Stimulated activated CD4-positive, alpha-beta T cell treated with anti-CD3 and anti-CD28 coated beads, TNF-alpha, amount 100 ng/mL, for 4 hours (primary cell): ENCODE measurements at regions not wholly inside any gene's neighbourhood (a gene's known extent, or its start where the extent isn't known, plus 50 kb on each side); places are given as distances from the start of the nearest gene placed in this dataset.

Experiments
- DNase-seq, 3 experiments: peaks; one replicate each; pipeline ENCODE4 v3.0.0-alpha.2; 2020; ENCODE audit warnings: low read depth in 3 of 3

DNA sequence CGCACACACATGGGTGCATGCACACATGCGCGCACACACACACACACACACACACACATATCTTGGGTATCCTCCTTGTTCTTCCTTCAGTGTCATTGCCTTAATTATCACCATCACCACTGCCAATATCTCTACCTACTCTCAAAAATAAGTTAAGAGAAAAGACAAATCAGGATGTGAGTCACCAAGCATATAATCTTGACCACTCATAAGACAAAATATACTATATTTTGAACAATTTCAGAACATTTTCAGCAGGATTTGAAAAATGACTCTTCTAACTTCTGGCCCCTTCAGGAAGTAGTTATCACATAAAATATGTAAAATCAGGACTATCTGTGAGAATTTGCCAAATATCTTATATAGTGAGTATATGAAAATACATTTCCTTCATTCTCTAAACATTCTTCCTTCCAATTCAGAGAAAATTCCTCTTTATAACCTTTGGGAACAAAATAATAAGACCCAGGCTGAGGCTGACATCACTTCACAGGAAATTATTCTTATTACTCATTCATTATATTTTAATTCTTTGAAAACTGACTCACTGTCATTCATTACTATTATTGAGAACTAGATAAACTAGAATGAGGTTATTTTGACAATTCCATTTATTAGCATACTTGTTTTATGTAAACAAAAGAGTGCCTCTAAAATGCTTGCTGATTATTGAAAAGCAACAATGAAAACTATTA lies 772.0 kb upstream of the ACO1 start:
- DNase-seq, result no peak

DNA sequence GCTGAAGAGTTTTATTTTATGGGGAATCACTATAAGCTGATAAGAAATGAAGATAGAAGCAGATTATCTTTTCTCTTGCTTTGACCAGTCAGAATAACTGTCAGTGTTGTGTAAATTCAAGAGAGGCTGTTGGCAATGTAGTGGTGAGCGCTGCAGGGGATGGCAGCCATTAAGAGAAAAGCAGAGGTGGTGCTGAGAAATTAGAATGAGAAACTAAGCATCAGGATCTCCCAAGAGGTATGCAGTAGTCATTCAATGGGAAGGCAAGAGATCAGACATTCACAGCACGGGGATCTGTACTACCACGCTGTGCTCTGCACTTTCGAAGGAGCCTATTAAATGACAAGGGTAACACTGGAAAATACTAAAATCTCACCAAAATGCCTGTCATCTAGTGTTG lies 768.5 kb upstream of the ACO1 start:
- DNase-seq, result no peak

DNA sequence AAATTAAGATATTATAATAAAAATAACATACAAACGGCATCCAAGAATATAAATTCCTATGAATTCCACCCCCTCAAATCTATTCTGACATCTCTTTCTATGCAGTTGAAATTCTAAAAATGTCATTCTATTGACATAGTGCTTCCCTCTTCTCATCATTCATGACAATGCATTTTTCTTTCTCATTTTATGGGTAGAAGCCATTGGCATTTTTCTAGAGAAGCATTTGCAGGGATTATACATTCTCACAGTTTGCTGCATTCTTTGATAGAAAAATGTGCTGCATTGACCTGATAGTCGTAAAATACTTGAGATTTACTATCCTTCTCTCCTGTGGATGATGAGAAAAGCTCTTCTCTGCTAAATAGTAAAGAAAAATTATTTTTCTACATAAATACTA lies 760.9 kb upstream of the ACO1 start:
- no peak for DNase-seq

DNA sequence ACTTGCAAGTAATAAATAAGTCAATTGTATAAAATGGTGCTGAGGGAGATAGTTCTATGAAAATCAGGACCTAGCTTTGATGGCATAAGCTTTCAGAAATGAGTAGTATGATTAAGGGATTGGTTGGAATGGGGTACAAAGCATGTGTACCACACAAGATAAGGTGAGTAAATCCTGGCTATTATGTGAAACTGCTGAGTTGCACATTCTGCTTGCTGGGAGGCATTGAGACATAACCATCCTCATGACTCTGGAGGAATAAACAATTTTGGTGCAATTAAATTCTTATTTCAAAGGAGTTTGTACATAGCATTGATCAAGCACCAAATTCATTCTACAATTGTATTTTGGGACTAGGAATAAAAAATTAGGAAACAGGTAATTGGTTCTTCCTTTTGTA lies 755.2 kb upstream of the ACO1 start:
- DNase-seq, result no peak

DNA sequence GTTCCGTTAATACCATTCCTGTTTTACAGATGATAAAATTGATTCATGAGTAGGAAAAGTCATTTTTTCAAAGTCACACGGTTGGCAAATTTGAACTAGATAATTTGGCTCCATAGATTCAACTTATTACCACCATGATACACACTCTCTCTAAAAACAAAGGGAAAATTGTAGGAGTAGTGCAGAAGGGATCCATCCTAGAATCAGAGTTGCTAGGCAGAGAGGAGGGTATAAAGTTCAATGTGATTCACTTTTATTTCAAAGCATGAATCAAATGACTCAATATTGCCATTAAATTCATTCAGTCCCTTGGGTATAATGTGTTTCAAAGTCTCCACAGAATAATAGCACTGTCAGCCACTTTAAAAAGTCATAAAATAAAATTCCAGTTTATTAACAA lies 747.2 kb upstream of the ACO1 start:
- no peak for DNase-seq

DNA sequence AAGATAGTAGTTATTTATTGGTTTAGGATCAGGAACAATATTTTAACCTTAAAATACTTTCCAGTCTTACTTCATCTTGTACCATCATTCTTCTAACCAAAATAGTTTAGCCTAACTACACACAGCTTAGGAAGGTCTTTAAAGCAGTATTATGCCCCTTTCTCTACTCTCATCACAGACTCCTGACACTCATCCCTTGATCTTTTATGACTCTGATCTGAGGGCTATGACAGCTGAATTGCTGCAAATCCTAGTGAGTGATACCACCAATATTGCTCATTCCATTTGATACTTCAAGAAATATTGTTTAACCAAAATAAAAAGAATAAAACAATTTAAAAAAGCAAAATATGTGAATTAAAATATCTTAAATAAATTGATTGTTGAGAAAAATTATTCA lies 746.6 kb upstream of the ACO1 start:
- DNase-seq, result no peak

DNA sequence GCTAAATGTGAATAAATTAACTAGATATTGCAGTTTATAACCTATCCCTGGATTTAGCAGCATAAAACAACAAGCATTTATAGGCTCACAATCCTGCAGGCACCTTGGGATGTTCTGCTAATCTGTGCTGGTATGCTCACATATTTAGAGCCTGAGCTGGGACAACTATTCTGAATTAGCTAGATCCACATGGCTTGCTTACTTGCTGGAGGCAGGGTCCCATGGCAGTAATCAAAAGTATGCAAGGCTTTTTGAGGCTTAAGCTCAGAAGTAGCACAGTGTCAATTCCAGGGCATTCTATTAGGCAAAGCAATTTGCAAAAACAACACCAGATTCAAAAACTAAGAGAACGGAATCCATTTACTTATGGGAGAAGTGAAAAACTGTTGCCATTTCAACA lies 745.0 kb upstream of the ACO1 start:
- no peak for DNase-seq

DNA sequence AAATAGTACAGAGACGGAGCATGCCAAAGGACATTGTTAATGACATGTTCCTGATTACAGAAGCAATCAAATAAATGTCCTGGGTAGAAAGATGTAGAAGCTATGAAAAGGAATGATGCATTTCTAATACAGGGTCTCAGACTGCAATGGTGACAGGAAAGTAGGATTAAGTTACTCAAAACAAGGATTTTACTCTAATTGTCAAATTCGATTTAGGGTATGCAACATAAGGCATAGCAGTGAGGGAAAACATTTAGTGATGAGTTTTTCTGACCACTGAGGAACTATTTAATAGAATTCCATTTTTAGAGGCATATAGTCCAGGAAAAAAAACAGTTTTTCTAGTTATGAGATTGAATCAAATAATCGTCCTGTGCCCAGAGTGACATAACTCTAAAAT lies 715.1 kb upstream of the ACO1 start:
- DNase-seq, result no peak

DNA sequence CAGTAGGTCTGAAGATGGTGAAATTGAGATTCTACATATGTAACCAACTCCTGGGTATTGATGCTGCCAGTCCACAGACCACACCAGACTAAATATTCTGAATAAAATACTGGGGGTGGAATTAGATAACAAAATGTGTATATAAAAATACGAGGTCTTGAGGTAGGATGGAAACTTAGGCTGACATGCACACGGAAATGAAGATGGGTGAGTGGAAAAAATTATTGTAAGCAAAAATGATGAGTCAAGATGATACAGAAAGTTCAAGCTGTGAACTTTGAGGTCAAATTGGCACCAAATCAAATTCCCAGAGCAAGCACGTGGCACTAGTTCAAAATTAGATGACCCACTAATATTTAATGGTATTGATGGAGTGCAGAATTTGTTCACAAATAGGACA lies 713.4 kb upstream of the ACO1 start:
- DNase-seq, result no peak

DNA sequence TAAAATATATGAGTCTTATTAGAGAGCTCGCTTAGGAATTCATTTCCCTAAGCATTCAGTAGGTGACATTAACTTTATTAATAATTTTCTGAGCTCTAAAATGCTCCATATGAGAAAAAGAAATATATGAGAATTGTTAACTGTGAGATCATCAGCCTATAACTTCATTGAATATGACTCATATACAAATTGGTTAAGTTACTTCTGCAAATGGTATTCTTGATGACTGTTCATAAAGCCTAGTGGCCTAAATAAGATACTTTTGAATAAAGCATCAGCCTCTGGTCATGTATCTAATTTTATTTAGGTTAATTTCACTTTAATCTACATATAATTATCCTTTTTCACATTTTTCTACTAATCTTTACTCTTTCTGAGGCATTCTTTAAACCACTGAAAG lies 710.2 kb upstream of the ACO1 start:
- no peak for DNase-seq

DNA sequence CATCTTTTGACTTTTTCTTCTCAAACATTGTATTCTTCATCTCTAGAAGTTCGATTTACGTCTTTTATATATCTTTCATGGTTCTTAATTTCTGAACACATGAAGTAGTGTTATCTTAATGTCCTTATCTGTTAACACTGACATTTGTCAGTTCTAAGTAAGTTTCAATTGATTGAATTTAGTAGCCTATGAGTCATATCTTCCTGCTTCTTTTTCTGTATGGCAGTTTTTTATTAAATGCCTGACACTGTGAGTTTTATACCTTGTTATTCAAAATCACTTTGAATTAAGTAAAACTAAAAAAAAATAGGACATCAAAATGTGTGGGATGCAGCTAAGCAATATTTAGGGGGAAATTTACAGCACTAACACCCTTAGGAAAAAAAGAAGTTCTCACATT lies 707.0 kb upstream of the ACO1 start:
- DNase-seq, result no peak

DNA sequence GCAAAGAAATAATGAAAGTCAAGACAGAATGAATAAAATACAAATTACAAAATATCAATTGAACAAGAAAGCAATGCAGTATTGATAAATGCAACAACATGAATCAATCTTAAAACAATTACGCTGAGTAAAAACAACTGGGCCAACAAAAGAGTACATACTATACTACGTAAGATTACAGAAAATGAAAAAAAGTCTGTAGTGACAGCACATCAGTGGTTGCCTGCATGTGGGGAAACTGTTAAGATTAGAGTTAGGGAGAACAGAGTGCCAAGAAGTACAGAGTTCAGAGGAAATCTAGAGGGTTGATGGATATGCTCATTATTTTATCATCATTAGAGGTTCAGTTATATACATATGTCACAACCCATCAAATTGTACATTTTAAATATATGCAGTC lies 706.6 kb upstream of the ACO1 start:
- no peak for DNase-seq

DNA sequence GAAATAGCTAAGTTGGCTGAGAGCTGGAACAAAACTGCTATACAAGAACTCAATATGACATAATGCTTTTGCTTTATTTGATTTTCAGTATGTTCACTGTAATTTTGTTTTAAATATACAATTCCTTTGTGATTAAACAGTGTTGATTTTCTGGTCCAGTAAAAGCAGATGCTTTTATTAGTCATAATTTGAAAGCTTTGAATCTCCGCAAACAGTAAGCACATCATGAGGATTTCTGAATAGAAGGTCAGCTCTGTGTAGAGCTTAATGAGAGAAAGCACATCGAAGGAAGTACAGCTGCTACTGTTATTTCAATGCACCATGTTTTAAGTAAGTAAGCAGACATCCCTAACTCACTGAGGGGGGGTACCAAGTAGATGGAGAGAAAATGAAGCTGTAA lies 701.3 kb upstream of the ACO1 start:
- no peak for DNase-seq

DNA sequence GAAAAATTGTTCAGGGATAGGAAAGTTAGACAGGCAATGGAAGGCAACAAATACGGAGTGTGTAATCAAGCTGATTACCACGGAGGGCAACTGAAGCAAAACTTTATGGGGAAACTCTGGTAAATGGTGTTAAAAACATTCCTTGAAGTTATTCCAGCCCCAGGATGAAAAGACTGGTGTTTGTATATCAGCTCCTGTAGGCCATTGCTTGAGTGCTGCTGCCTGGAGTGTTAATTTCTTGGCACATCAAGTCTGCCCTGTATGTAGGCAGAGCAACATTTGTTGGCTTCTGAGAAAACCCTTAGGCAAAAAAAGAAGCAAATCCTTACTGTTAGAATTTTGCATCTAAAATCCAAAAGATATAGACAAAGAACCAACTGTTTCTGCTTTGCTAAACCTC lies 686.5 kb upstream of the ACO1 start:
- no peak for DNase-seq

DNA sequence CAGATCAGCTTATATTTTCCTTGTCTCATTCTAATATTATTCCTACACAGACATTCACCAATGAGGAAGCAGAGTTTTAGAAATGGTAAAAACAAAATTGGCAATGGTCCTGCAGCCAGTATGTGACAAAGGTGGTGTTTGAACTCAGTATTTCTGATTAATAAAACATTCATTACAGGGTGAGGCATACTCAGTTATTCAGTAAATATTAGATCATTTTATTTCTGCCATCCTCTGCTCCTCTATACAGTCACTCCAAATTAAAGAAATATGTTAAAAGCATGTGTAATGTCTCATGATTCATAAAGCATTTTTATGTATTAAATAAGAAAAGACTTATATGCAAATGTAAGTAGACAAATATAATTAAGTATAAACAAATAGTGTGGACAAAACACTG lies 684.6 kb upstream of the ACO1 start:
- no peak for DNase-seq

DNA sequence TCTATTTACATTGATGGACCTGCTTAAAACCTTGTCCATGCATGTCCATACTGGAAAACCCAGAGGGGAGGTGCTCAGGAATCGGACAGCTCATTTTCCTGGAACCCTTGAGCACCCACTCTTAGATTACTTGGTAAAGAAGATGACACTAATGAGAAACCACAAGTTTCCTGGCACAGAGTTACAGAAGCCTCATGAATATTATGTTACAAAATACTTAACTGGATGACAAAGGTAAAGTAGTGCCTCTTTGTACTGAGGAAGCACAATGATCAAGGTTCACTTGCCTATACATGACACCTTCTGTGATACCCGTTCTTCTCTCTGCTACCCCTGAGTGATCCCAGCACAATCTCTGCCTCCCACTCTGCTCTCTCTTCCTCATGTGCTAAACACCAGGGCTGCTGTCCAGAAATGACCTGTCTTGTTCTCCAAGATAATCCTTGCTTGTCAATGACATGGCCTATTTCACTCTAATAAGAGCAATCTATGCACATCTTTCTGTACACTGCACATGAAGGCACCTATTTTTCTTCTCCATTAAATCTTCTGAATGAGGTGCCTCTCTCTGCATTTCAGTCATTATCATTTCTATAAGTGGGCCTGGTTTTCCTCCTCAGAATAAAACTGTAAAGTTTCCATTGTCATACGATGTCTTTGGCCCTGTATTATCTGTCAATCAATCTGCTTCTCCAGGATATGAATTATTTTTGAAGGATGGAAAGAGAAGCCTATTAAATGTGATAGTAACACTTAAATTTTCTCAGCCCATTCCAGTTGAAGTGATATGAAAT lies 684.0 kb upstream of the ACO1 start:
- DNase-seq, result no peak

DNA sequence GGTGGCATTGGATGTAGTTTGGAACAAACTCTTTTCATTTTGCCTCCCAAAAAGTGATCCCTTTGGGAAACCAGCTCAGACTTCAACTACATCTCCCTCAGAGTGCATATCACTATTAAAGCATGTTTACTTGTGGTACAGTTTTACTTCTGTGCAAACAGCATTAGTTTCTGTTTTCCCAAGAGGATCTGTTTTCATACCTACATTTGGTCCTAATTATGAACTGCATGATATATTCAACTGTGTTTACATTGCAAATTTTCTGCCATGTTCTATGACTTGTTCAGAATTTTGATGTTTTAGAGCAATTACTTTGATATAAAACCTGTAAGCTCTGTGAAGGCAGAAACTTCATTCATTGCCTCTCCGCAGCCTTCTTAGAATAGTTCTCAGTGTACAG lies 681.5 kb upstream of the ACO1 start:
- DNase-seq, result no peak

DNA sequence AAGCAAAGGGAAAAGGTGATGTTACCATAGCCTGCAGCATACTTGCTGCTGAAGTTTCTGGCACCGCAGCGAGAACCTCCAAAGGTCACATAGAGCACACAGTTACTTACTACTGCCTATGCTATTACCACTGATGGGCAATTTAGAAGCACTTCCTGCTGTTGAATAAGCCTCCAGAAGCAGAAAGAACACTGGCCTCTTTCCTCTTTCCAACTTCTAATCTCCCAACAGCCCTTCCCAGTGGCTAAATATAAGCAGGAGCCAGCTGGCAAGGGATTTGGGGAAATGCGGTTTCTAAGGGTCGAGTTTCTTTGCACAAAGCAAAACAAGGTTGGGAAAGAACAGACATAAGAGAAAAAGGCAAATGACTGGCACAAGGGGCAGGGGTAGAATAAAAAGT lies 669.2 kb upstream of the ACO1 start:
- DNase-seq, result no peak

DNA sequence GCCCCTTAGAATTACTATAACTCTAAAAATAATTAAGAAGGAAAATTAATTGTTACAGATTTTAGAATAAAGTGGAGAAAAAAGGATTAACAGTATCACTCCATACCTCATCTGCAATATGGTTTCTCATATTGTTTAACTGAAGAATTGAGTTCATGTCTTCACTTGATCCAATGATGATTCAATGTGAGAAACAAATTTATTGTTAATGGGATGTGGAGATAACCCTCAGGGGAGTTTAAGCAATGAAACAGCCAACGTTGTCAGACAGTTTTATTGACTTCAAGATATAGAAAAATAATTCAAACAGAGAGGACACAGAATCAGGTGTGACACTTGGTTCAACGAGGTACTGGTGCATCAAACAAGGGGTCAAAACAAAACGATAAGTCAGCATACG lies 665.2 kb upstream of the ACO1 start:
- no peak for DNase-seq

DNA sequence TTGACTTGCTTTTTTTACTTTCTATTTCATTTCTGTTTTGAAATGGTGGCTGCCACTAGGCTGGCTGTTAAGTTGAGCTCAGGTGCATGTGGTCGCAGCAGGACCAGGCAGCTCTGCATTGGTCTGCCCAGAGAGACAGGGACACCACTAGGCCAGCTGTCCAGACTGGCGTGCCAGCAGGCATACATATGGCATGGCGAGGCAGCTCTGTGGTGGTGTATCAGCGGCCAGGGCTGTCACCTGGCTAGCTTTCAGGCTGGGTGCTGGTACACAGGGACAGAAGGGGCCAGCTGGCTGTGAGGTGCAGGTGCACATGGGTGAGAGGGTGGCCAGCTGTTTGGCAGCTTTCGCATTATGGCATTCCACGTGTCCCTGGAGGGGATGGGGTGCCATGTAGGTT lies 654.0 kb upstream of the ACO1 start:
- no peak for DNase-seq

DNA sequence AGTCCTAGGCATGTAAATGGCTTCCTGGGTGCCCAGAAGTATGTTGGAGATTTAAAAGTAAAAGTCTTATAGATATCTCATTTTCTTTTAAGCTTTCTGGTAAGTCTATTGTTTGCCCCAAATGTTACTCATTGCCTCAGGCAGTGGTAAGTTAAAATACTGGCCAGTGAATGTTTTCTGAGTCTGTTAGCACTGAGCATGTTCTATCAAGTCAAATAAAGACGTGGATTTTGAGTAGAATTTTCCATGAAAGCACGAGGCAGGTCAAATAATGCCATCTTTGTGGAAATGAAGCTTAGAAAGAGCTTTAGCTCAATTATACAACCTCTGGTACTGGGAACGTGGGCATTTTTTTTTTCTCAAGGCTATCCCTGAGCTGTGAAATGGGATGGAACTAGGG lies 651.3 kb upstream of the ACO1 start:
- DNase-seq, result no peak

DNA sequence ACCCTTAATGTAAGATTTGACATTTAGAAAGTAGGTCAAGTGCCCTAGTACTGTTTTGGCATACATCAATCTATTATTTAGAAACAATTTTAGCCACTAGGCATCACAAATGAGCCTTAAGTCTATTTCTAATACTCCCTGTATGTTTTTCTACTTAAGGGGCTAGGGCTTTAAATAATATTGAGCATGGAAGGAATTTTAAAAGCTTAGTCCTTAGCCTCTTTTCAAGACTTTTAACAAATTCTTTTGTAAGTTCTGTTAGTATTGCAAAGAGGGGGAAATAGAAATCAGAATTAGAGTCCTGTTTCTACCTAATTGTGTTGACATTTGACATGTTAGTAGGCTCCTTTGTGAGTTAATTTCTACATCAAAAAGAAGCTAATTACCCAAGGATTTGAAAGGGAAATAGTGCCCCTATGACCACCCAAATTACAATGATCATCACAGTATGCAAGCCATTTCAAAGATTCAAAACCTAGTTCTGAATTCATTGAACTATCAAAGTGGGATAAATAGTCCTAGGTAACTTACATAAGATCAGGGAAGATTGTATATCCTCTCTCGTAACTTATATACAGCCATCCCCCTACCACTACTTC lies 647.8 kb upstream of the ACO1 start:
- DNase-seq, result no peak

DNA sequence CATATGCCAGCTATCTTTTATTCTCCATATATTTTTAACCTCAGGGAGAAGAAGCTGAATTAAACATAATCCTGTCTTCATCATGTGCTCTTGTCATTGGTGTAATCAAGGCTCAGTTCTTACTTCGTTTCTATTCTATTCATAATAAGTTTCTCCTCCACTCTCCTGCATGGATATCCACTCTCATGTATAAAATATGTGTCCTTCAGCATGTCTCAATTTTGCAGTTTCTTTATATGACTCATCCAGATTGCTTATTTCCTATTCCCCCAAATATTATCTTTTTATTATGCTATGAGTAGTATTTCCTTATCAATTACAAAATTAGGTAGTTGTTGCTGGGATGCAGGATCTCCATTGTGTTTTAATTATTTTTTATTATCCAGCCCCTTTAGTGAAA lies 643.7 kb upstream of the ACO1 start:
- no peak for DNase-seq
